GM12892 (cell line): ENCODE measurements at regions not wholly inside any gene's neighbourhood (a gene's known extent, or its start where the extent isn't known, plus 50 kb on each side); places are given as distances from the start of the nearest gene placed in this dataset.
A peak's percentile ranks its signal among the peaks of the same experiment; 100 is the strongest.

Experiments used
- DNase-seq: peaks from one replicate; pipeline ENCODE4 v3.0.0; 2011; ENCODE audit not compliant: insufficient read length
- FAIRE-seq: peaks from 2 replicates; lab custom pipeline; 2011; peaks lifted over from hg19 to GRCh38; lab: Jason Lieb, UNC
- POLR2A ChIP-seq: IDR thresholded peaks from 2 replicates; pipeline ENCODE4 v1.6.1; 2011; ENCODE audit warnings: low read depth, low read length, control low read depth
- POLR2AphosphoS5 ChIP-seq: IDR thresholded peaks from 2 replicates; pipeline ENCODE4 v1.6.1; 2011; ENCODE audit warnings: low read depth, low read length, control low read depth
- TAF1 ChIP-seq: IDR thresholded peaks from 2 replicates; pipeline ENCODE4 v1.6.1; 2011; ENCODE audit warnings: low read depth, mild to moderate bottlenecking, control low read depth, low read length, borderline replicate concordance

DNA sequence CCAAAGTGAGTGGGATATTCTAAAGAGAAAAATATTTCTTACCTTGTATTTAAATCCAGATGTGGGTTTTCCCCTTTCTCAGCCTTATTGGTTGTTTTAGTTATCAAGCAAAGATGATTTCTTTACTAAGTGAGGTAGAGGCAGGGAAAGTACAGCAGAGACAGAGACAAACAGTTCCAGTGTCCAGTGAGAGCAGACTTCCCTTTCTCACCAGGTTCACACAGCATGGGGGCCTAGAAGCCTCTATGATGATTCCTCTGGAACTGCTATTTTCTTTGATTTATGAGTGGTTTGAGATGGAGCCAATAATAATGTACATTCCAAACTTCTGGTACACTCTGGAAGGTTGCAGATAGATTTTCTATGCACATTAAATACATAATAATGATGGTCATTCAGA lies 234.0 kb upstream of the MARCKS start:
- TF ChIP-seq POLR2A (no peak), POLR2AphosphoS5 (no peak), TAF1 (no peak)
- FAIRE-seq, result peak; percentile 40
- no peak for DNase-seq

DNA sequence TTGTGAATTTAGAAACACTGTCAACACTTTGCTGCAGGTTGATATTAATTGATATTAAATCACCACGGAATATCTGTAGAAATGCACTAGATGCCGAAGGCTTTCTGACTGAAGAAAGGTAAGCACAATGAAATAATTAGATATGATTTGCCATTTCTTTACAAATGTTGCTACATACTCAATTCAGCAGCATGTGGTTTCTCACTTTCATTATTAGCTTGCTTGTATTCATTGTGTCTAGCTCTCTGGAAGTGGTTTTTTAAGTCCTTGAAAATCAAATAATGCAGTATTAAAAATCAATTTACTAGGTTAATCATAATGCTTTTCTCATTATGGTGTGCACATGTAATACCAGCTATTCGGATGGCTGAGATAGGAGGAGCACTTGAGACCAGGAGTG lies 231.3 kb upstream of the MARCKS start:
- peak; percentile 81 for FAIRE-seq
- TF ChIP-seq POLR2AphosphoS5 (no peak), TAF1 (no peak), POLR2A (no peak)
- DNase-seq, result no peak

DNA sequence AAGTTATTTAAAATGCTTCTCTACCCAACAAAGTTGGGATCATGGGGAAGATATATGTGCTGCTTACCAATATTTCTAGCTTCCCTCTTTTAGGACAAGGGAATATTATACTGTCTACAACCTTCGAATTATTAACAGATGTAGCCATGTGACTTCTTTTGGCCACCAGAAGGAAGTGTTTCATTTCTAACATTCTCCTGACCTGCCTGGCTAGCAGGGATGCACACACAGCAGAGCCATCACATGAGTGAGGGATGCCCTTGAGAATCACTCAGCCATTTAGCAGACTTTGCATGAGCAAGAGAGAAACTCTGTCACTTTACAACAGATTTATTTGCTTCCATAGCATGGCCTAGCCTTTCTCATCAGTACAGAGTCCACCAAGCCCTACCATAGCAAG lies 230.7 kb upstream of the MARCKS start:
- no peak for TF ChIP-seq POLR2AphosphoS5
- TF ChIP-seq TAF1, result no peak
- TF ChIP-seq POLR2A, result no peak
- DNase-seq, result no peak
- FAIRE-seq, result peak; percentile 95

DNA sequence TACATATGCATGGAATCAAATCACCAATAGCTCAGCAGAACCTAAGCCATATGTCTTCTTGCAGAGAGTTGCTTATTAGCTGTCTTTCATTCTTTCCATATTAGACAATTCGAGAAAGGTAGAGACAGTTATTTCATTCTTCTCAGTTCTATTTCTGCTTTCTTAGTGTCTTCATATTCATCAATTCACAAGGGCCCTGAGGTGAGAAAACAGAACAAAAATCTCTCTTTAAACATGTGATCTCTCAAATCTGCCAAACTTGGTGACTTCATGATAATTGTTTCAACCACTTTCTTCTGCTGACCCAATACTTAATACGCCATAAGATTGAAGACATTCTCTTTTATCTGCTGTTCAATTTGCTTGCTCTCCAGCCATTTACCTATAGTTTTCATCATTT lies 229.7 kb upstream of the MARCKS start:
- DNase-seq (no peak), FAIRE-seq (peak; percentile 83)
- no peak for TF ChIP-seq TAF1
- no peak for TF ChIP-seq POLR2AphosphoS5
- TF ChIP-seq POLR2A, result no peak

DNA sequence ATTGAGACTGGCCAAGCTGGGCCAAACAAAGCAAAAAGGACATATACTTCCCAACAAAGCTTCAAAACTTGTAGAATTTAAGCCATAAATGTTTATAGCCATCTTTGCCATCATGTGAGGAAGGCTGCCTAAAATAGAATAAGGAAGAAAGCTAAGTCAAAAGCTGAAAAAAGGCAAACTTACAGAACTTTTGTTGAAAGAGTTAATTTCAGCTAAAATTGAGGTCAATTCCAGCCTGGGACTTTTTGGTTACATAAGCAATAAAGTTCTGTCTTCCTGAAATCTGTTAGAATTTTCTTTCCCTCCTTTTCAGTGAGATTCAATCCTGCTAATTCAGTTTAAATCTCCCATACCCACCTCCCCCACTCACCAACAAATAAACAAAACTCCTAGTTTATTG lies 227.9 kb upstream of the MARCKS start:
- TF ChIP-seq POLR2A (no peak), POLR2AphosphoS5 (no peak), TAF1 (no peak)
- FAIRE-seq (no peak), DNase-seq (no peak)

DNA sequence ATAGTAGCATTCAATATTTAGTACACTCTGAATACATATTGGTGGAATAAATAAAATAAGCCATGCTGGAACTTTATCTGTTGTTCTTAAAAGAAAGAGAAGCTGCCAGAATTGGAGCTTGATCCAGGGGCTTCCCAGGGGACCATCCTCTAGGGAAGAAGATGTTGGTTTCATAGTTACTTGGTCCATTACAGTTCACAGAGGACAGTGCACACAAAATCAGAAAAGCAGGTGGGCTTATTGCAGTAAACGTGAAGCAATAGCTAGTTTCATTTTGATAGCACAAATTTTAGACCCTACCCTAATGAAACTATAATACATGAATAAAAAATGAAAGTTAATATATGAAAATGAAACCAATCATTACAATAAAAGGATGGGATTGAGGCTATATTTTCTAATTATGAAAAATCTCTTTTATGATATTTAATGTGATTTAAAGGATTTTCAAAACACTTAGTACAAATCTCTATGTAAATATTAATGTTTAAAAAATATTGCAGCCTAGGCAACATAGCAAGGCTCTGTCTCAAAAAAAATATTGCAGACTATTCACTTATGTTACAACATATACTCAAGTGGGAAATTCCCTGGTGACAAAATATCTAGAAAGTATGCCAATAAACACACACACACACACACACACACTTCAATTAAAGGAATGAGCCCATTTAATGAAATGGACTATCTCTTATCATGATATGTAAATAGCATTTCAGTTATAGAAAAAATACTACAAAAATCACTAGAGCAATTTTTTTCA lies 227.0 kb upstream of the MARCKS start:
- TF ChIP-seq POLR2A, result no peak
- no peak for TF ChIP-seq TAF1
- no peak for TF ChIP-seq POLR2AphosphoS5
- FAIRE-seq (peak; percentile 81), DNase-seq (no peak)

DNA sequence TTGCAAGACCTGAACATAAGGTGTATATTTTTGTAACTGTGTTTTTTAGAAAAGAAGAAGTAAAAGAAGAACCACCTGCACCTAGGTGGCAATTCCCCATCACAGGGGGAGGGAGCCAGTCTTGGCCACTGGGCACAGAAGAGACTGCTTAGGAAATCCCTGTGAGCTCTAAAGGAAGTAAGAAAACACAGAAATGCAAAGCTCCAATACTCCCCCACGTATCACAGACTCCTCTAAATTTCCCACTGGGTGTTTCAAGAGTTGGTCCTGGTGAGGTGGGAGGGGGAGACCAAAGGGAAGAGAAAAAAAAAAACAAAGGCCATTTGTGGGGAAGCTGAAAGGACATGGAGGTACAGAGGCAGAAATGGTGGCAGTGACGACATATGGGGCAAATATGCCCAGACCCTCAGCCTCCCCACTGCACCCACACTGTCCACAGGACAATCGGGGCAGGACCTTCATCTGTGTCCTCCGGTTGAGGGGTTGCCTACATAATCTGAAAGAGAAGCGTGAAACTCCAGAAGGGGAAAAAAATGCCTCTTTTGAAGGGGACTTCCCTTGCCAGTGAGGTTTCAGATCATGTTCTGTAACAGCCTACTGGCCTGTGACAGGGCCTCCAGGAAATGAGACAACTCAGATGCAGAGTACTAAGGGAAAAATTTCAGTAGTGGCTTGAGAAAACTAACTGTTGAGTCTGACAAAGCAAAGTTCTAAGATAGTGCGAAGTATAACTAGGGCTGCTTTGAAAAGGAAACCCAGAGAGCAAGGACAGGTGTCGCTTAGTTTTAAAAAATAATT lies 226.2 kb upstream of the MARCKS start:
- peak; percentile 38; the same call in 1 of the 2 replicates for TF ChIP-seq TAF1
- TF ChIP-seq POLR2AphosphoS5, result peak; percentile 67
- TF ChIP-seq POLR2A, result peak; percentile 80
- FAIRE-seq (peak; percentile 94), DNase-seq (no peak)

DNA sequence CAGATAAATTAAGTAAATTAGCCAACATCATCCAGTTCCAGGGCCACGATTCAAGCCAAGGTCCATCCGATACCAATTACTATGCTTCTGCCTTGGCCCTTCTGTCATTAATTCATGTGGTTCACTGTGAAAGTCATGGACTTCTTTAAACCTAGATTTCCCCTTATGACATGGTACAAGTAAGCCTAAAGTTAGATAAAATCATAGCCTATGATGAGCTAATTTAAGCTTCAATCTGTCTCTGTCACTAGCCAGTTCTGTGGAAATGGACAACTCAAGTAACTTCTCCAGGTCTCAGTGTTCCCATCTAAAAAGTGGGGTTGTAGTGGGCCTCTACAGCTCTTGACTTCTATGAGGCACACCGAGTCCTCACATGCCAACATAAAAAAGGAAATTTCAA lies 225.5 kb upstream of the MARCKS start:
- DNase-seq (no peak), FAIRE-seq (no peak)

DNA sequence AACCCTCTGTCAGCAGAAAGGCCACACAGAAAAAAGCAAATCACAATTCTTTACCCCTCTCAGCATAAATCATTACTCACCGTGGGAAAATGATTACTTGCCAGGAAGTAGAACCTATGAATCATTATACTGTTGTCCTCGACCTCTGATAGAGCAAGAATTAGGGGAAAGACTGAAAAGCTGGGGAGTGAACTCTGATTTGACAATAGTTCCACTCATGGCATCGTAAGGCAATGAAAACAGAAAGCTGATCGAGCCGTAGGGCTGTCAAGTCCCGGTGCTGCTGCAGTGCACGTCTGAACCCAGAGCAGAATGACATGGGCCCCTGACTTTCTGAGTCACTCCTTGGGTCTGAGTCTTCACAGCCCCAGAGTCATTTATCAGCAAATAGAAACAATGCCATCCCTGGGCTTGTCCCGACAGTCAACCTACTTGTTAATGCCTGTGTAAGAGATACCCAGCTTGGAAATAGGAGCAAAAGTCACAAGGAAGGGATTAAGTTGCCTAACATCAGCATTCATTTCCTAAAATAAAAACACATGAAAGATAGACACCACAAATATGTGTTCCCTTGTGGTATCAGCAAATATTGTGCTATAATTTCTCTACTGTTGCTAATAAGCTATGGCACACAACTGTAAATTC lies 224.8 kb upstream of the MARCKS start:
- DNase-seq (no peak), FAIRE-seq (no peak)
- TF ChIP-seq TAF1 (peak; percentile 88; the same call in 1 of the 2 replicates), POLR2A (peak; percentile 88), POLR2AphosphoS5 (peak; percentile 88)

More for the DNA sequence above, 225.5 kb upstream of the MARCKS start:
- TF ChIP-seq POLR2AphosphoS5 (no peak), POLR2A (no peak), TAF1 (no peak)

DNA sequence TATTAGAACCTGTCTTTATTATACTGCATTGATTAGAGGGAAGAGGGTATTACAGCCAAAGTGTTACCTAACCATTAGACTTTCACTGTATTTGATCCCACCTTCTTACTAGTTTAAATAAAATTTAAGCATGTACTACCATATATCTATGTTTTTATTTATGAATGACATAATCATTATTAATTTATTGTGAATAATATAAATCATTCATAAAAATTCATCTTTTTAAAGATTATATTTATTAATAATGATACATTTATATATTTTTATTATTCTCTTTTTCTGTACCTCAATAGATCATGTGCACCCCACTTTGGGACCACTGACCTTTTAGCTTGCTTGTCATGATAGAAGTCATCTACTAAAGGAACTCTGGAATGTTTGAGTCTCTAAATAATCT lies 223.5 kb upstream of the MARCKS start:
- DNase-seq (no peak), FAIRE-seq (no peak)
- TF ChIP-seq TAF1 (no peak), POLR2AphosphoS5 (no peak), POLR2A (no peak)
